HepG2 (cell line): ENCODE measurements at regions not wholly inside any gene's neighbourhood (a gene's known extent, or its start where the extent isn't known, plus 50 kb on each side); places are given as distances from the start of the nearest gene placed in this dataset.

ENCODE experiments used
- ATAC-seq: fragments of 200-7000 bp; cut with Tn5 transposase; 3 replicates; pipeline ENCODE4 v1.9.1; 2020; ENCODE audit warnings: mild to moderate bottlenecking, moderate library complexity
- BruUV-seq: library from RNA; stranded (reverse); fragments of 400-500 nt; replicated peaks from 2 replicates; lab custom pipeline; 2021; lab: Mats Ljungman, UMichigan
- CTCF ChIA-PET: fragments of 300-600 bp; formaldehyde crosslinking; extraction: SDS; loops from one replicate; lab custom pipeline; 2021; ENCODE audit warnings: low total read pairs, inconsistent platforms, low intra/inter-chr PET ratio; lab: Yijun Ruan, JAX
- POLR2A ChIA-PET: fragments of 350-600 bp; sonication (Branson Sonifier 250); formaldehyde crosslinking; loops from one replicate; lab custom pipeline; 2020; ENCODE audit warnings: antibody characterized with exemption, inconsistent platforms; lab: Yijun Ruan, JAX
- DNase-seq: peaks from one replicate; pipeline ENCODE4 v3.0.0-alpha.2; 2015; ENCODE audit warnings: low spot score
- FAIRE-seq: peaks from 3 replicates; lab custom pipeline; 2011; peaks lifted over from hg19 to GRCh38; lab: Jason Lieb, UNC
- H2AFZ ChIP-seq: one replicate; pipeline ENCODE4 v1.6.1; 2011; ENCODE audit warnings: low read length, inconsistent platforms
- H3K27ac ChIP-seq: fragments of 300-600 bp; 3 replicates; pipeline ENCODE4 v1.8.0; 2011; ENCODE audit warnings: mixed run types, mild to moderate bottlenecking, mixed read lengths, low read length, inconsistent platforms; ENCODE audit not compliant: insufficient read depth; ENCODE audit errors: extremely low read length
- H3K27me3 ChIP-seq, 2 experiments: fragments of 200-600 bp in 1 of 2; 2 replicates in 1 of 2; 3 replicates in 1 of 2; pipeline versions ENCODE4 v1.6.0 to v1.8.0; 2011; ENCODE audit warnings: low read length in 2 of 2, mild to moderate bottlenecking in 2 of 2, moderate library complexity in 2 of 2, inconsistent platforms in 1 of 2; ENCODE audit not compliant: insufficient read depth in 2 of 2, control insufficient read depth in 1 of 2
- H3K36me3 ChIP-seq, 2 experiments: fragments of 200-600 bp in 1 of 2; replicated peaks in 1 of 2; 2 replicates in 1 of 2; 3 replicates in 1 of 2; pipeline versions ENCODE4 v1.5.1 to v1.8.0; 2011; ENCODE audit warnings: low read length in 2 of 2, inconsistent platforms in 1 of 2; ENCODE audit not compliant: insufficient read depth in 2 of 2, control insufficient read depth in 1 of 2
- H3K4me1 ChIP-seq: 2 replicates; pipeline ENCODE4 v1.5.1; 2012; ENCODE audit warnings: low read length, inconsistent platforms; ENCODE audit not compliant: insufficient read depth
- H3K4me2 ChIP-seq: 2 replicates; pipeline ENCODE4 v1.6.0; 2011; ENCODE audit warnings: low read depth, low read length, inconsistent platforms
- H3K4me3 ChIP-seq, 3 experiments: fragments of 200-600 bp in 1 of 3; sonication (generic), shearing (Covaris generic) in 1 of 3; replicated peaks in 1 of 3; 2 replicates each; pipeline ENCODE4 v1.5.1; 2011 to 2016; ENCODE audit warnings: low read length in 3 of 3, inconsistent platforms in 2 of 3, low read depth in 2 of 3, mild to moderate bottlenecking in 2 of 3, control low read depth in 1 of 3, mixed read lengths in 1 of 3; ENCODE audit not compliant: insufficient read depth in 1 of 3
- H3K79me2 ChIP-seq: one replicate; pipeline ENCODE4 v1.6.1; 2011; ENCODE audit warnings: low read length, inconsistent platforms; ENCODE audit not compliant: insufficient read depth
- H3K9ac ChIP-seq: 2 replicates; pipeline ENCODE4 v1.6.0; 2011; ENCODE audit warnings: mild to moderate bottlenecking, low read depth, low read length, inconsistent platforms; ENCODE audit not compliant: insufficient read depth
- H3K9me3 ChIP-seq: 2 replicates; pipeline ENCODE4 v1.5.1; 2012; ENCODE audit warnings: mild to moderate bottlenecking, low read length
- H4K20me1 ChIP-seq: 2 replicates; pipeline ENCODE4 v1.6.0; 2011; ENCODE audit warnings: inconsistent platforms, mild to moderate bottlenecking, low read length, moderate library complexity; ENCODE audit not compliant: insufficient read depth
- CEBPG ChIP-seq: IDR thresholded peaks from 2 replicates; pipeline ENCODE4 v1.6.1; 2016
- MEIS2 ChIP-seq: sonication (generic); formaldehyde crosslinking; IDR thresholded peaks from 2 replicates; pipeline ENCODE4 v1.9.0; 2021; ENCODE audit warnings: mild to moderate bottlenecking, missing genetic modification reagents
- ZBTB42 ChIP-seq: sonication (generic); formaldehyde crosslinking; IDR thresholded peaks from 2 replicates; pipeline ENCODE4 v1.5.0; 2020; ENCODE audit warnings: mild to moderate bottlenecking, missing genetic modification reagents
- ZNF446 ChIP-seq: sonication (generic); formaldehyde crosslinking; IDR thresholded peaks from 2 replicates; pipeline ENCODE4 v1.5.0; 2020; ENCODE audit warnings: mild to moderate bottlenecking, missing genetic modification reagents
- ZSCAN29 ChIP-seq: sonication (generic); formaldehyde crosslinking; conservative IDR thresholded peaks from 2 replicates; pipeline ENCODE4 v1.4.0; 2020; ENCODE audit warnings: mild to moderate bottlenecking, missing genetic modification reagents
- WGBS: methylation state at CpG from one replicate; pipeline ENCODE4 v1.1.6; 2017; ENCODE audit warnings: low lambda C conversion rate; 5-methylcytosine and 5-hydroxymethylcytosine counted together
- in situ Hi-C: cut with HindIII; loops from 2 replicates; pipeline ENCODE4 v1.10.0; 2017; ENCODE audit warnings: low pct_unique_long_range_greater_than_20kb; ENCODE audit not compliant: extremely low pct_ligation_motif_present
- intact Hi-C: fragments of 100-400 bp; cut with micrococcal nuclease; formaldehyde crosslinking; loops from one replicate; pipeline ENCODE4 v1.10.0; 2022; ENCODE audit not compliant: unreplicated experiment
- TF ChIP-seq, protein P1 (sequence below): sonication (generic); formaldehyde crosslinking; IDR thresholded peaks from 2 replicates; pipeline ENCODE4 v1.4.0; 2020; ENCODE audit warnings: missing genetic modification reagents, borderline replicate concordance
- TF ChIP-seq, protein P2 (sequence below): sonication (generic); formaldehyde crosslinking; IDR thresholded peaks from 2 replicates; pipeline ENCODE4 v1.5.0; 2020; ENCODE audit warnings: mild to moderate bottlenecking, missing genetic modification reagents, borderline replicate concordance

DNA sequence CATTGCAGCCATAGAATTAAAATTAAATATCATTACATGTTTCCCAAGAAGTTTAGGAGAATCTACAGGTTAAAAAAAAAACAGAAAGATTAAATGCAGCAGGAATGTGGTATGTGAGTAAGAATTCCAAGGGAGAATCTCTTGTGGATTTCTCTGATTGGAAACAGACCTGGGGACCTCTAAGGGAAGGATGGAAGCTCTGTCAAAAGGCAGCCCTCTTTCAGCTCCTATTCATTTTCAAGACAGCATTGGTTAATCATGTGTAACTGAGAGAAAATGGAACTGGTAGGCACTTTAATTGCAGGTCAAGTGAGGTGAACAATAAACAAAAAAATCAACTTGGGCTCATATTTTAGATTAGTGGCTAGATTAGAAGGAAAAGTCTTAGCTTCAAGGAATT lies 81.4 kb upstream of the MTPN start:
- BruUV-seq: no TSS peak
- no peak overlapping the region for H2AFZ ChIP-seq
- DNase-seq: no peak
- no peaks in the 10 kb centered on the region for H3K9me3 ChIP-seq
- no peak overlapping the region for H3K27ac ChIP-seq
- no peaks in the 10 kb centered on the region for H3K4me1 ChIP-seq
- FAIRE-seq: no peak
- no peaks in the 10 kb centered on the region for H3K79me2 ChIP-seq
- no peaks in the 10 kb centered on the region for H3K36me3 ChIP-seq
- no peak overlapping the region for H3K9ac ChIP-seq
- in situ Hi-C loops (no loop called here), intact Hi-C loops (no loop called here)
- no peaks in the 10 kb centered on the region for H4K20me1 ChIP-seq
- H3K4me3 ChIP-seq: no peak overlapping the region
- H3K27me3 ChIP-seq: 0 out of 5 replicates have a peak, but pooled peaks cover 0 to 3% of the 10 kb centered on the region in 2 experiments
- ChIA-PET POLR2A (no interaction called here), CTCF (no interaction called here)
- H3K4me2 ChIP-seq: no peak overlapping the region
- TF ChIP-seq CEBPG (CRISPR knock-in tag) (no peak), MEIS2 (CRISPR knock-in tag) (no peak), ZBTB42 (no peak)
- ATAC-seq: no peak

DNA sequence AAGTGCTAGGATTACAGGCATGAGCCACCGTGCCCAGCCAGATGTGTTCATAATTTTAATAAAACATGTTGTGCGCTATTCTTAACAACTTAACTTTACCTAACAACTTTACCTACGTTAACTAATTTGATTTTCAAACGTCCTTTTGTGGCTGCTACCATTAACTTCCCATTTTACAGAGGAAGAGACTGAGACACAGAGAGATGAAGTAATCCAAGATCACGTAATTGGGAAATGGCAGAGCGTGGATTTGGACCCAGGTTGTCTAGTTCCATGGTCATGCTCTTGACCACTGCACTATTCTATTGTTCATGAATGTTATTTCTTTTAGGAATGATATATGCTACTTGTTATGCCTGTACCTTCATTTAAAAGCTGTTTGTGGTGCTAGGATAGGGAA lies 80.3 kb upstream of the MTPN start:
- ATAC-seq (no peak), FAIRE-seq (no peak), DNase-seq (no peak)
- Histone ChIP-seq H3K27ac (no peak overlapping the region), H3K9ac (no peak overlapping the region), H3K9me3 (no peaks in the 10 kb centered on the region), H3K79me2 (no peaks in the 10 kb centered on the region), H3K4me1 (no peaks in the 10 kb centered on the region), H3K27me3 (0 out of 5 replicates have a peak, but pooled peaks cover 0 to 3% of the 10 kb centered on the region in 2 experiments), H3K4me3 (no peak overlapping the region), H4K20me1 (no peaks in the 10 kb centered on the region), H2AFZ (no peak overlapping the region), H3K36me3 (no peaks in the 10 kb centered on the region), H3K4me2 (no peak overlapping the region)
- in situ Hi-C loops (no loop called here), intact Hi-C loops (no loop called here)
- WGBS: 6% methylated on average over 6 of the region's 6 CpGs
- ChIA-PET POLR2A (no interaction called here), CTCF (no interaction called here)
- BruUV-seq: no TSS peak
- TF ChIP-seq, protein P1, sequence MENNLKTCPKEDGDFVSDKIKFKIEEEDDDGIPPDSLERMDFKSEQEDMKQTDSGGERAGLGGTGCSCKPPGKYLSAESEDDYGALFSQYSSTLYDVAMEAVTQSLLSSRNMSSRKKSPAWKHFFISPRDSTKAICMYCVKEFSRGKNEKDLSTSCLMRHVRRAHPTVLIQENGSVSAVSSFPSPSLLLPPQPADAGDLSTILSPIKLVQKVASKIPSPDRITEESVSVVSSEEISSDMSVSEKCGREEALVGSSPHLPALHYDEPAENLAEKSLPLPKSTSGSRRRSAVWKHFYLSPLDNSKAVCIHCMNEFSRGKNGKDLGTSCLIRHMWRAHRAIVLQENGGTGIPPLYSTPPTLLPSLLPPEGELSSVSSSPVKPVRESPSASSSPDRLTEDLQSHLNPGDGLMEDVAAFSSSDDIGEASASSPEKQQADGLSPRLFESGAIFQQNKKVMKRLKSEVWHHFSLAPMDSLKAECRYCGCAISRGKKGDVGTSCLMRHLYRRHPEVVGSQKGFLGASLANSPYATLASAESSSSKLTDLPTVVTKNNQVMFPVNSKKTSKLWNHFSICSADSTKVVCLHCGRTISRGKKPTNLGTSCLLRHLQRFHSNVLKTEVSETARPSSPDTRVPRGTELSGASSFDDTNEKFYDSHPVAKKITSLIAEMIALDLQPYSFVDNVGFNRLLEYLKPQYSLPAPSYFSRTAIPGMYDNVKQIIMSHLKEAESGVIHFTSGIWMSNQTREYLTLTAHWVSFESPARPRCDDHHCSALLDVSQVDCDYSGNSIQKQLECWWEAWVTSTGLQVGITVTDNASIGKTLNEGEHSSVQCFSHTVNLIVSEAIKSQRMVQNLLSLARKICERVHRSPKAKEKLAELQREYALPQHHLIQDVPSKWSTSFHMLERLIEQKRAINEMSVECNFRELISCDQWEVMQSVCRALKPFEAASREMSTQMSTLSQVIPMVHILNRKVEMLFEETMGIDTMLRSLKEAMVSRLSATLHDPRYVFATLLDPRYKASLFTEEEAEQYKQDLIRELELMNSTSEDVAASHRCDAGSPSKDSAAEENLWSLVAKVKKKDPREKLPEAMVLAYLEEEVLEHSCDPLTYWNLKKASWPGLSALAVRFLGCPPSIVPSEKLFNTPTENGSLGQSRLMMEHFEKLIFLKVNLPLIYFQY (CRISPR knock-in tag): no peak
- TF ChIP-seq ZNF446: no peak
- no peak for TF ChIP-seq ZSCAN29 (CRISPR knock-in tag)
- TF ChIP-seq, protein P2, sequence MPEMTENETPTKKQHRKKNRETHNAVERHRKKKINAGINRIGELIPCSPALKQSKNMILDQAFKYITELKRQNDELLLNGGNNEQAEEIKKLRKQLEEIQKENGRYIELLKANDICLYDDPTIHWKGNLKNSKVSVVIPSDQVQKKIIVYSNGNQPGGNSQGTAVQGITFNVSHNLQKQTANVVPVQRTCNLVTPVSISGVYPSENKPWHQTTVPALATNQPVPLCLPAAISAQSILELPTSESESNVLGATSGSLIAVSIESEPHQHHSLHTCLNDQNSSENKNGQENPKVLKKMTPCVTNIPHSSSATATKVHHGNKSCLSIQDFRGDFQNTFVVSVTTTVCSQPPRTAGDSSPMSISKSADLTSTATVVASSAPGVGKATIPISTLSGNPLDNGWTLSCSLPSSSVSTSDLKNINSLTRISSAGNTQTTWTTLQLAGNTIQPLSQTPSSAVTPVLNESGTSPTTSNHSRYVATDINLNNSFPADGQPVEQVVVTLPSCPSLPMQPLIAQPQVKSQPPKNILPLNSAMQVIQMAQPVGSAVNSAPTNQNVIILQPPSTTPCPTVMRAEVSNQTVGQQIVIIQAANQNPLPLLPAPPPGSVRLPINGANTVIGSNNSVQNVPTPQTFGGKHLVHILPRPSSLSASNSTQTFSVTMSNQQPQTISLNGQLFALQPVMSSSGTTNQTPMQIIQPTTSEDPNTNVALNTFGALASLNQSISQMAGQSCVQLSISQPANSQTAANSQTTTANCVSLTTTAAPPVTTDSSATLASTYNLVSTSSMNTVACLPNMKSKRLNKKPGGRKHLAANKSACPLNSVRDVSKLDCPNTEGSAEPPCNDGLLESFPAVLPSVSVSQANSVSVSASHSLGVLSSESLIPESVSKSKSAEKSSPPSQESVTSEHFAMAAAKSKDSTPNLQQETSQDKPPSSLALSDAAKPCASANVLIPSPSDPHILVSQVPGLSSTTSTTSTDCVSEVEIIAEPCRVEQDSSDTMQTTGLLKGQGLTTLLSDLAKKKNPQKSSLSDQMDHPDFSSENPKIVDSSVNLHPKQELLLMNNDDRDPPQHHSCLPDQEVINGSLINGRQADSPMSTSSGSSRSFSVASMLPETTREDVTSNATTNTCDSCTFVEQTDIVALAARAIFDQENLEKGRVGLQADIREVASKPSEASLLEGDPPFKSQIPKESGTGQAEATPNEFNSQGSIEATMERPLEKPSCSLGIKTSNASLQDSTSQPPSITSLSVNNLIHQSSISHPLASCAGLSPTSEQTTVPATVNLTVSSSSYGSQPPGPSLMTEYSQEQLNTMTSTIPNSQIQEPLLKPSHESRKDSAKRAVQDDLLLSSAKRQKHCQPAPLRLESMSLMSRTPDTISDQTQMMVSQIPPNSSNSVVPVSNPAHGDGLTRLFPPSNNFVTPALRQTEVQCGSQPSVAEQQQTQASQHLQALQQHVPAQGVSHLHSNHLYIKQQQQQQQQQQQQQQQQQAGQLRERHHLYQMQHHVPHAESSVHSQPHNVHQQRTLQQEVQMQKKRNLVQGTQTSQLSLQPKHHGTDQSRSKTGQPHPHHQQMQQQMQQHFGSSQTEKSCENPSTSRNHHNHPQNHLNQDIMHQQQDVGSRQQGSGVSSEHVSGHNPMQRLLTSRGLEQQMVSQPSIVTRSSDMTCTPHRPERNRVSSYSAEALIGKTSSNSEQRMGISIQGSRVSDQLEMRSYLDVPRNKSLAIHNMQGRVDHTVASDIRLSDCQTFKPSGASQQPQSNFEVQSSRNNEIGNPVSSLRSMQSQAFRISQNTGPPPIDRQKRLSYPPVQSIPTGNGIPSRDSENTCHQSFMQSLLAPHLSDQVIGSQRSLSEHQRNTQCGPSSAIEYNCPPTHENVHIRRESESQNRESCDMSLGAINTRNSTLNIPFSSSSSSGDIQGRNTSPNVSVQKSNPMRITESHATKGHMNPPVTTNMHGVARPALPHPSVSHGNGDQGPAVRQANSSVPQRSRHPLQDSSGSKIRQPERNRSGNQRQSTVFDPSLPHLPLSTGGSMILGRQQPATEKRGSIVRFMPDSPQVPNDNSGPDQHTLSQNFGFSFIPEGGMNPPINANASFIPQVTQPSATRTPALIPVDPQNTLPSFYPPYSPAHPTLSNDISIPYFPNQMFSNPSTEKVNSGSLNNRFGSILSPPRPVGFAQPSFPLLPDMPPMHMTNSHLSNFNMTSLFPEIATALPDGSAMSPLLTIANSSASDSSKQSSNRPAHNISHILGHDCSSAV: no peak
